22Rv1 (cell line): ENCODE measurements at regions not wholly inside any gene's neighbourhood (a gene's known extent, or its start where the extent isn't known, plus 50 kb on each side); places are given as distances from the start of the nearest gene placed in this dataset.

ENCODE experiments used
- ZFX ChIP-seq: fragments of 450-650 bp; IDR thresholded peaks from 2 replicates; pipeline ENCODE4 v1.6.1; 2017; ENCODE audit warnings: antibody characterized with exemption, borderline replicate concordance
- TF ChIP-seq, protein P1 (sequence below): fragments of 450-650 bp; IDR thresholded peaks from 2 replicates; pipeline ENCODE4 v1.5.1; 2017; ENCODE audit warnings: mild to moderate bottlenecking

DNA sequence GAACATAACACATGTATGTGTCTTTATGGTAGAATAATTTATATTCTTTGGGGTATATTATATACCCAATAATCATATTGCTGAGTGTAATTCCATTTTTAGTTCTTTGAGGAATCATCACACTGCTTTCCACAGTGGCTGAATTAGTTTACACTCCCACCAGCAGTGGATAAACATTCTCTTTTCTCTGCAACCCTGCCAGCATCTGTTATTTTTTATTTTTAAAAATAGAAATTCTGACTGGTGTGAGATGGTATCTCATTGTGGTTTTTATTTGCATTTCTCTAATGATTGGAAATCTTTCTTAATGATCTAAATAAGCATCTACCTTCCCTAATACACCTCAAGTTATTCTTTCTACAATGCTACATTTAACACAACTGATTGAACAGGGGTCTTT is 346.2 kb upstream of the LYPLAL1 start:
- TF ChIP-seq, protein P1, sequence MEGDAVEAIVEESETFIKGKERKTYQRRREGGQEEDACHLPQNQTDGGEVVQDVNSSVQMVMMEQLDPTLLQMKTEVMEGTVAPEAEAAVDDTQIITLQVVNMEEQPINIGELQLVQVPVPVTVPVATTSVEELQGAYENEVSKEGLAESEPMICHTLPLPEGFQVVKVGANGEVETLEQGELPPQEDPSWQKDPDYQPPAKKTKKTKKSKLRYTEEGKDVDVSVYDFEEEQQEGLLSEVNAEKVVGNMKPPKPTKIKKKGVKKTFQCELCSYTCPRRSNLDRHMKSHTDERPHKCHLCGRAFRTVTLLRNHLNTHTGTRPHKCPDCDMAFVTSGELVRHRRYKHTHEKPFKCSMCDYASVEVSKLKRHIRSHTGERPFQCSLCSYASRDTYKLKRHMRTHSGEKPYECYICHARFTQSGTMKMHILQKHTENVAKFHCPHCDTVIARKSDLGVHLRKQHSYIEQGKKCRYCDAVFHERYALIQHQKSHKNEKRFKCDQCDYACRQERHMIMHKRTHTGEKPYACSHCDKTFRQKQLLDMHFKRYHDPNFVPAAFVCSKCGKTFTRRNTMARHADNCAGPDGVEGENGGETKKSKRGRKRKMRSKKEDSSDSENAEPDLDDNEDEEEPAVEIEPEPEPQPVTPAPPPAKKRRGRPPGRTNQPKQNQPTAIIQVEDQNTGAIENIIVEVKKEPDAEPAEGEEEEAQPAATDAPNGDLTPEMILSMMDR, result no peak
- TF ChIP-seq ZFX, result no peak
